Limb (tissue), 2 donors: ENCODE measurements at regions not wholly inside any gene's neighbourhood (a gene's known extent, or its start where the extent isn't known, plus 50 kb on each side); places are given as distances from the start of the nearest gene placed in this dataset.
"Not testable (repeated sequence)": the region's sequence is repeated elsewhere in the genome, so short reads cannot be mapped to it uniquely, and the experiment has no call there.

Experiments used
- DNase-seq, 2 donors: peaks; one replicate each; pipeline ENCODE4 v3.0.0-alpha.2; 2016; ENCODE audit errors: extremely low spot score in 2 of 2

- DNase-seq = no peak
Observed at GRCh38 chr18:78436110-78436509, 543.5 kb upstream of the SALL3 start.

- DNase-seq = not testable (repeated sequence)
Observed at GRCh38 chr18:78438235-78438634, 541.4 kb upstream of the SALL3 start.

- DNase-seq = no peak
Observed at GRCh38 chr18:78445880-78446279, 533.7 kb upstream of the SALL3 start.

- no peak for DNase-seq
Observed at GRCh38 chr18:78447211-78447610, 532.4 kb upstream of the SALL3 start.

- no peak for DNase-seq
Observed at GRCh38 chr18:78448106-78448505, 531.5 kb upstream of the SALL3 start.

- DNase-seq = no peak
Observed at GRCh38 chr18:78448591-78448990, 531.0 kb upstream of the SALL3 start.

- no peak for DNase-seq
Observed at GRCh38 chr18:78454221-78454620, 525.4 kb upstream of the SALL3 start.

GRCh38 chr18:78455386-78455785, 524.2 kb upstream of the SALL3 start:
- DNase-seq = no peak

GRCh38 chr18:78457011-78457410, 522.6 kb upstream of the SALL3 start:
- DNase-seq = no peak

GRCh38 chr18:78457731-78458130, 521.9 kb upstream of the SALL3 start:
- DNase-seq = no peak

- DNase-seq = no peak
Observed at GRCh38 chr18:78458356-78458755, 521.3 kb upstream of the SALL3 start.

- DNase-seq = no peak
Observed at GRCh38 chr18:78459668-78460067, 520.0 kb upstream of the SALL3 start.

GRCh38 chr18:78460558-78460957, 519.1 kb upstream of the SALL3 start:
- DNase-seq = no peak

- no peak for DNase-seq
Observed at GRCh38 chr18:78473563-78473962, 506.1 kb upstream of the SALL3 start.

GRCh38 chr18:78477840-78478239, 501.8 kb upstream of the SALL3 start:
- DNase-seq = no peak

- no peak for DNase-seq
Observed at GRCh38 chr18:78479443-78479842, 500.2 kb upstream of the SALL3 start.

- DNase-seq = no peak
Observed at GRCh38 chr18:78480262-78481054, 499.2 kb upstream of the SALL3 start.

- no peak for DNase-seq
Observed at GRCh38 chr18:78482378-78482777, 497.2 kb upstream of the SALL3 start.

GRCh38 chr18:78487649-78488048, 492.0 kb upstream of the SALL3 start:
- no peak for DNase-seq

GRCh38 chr18:78492064-78492812, 487.4 kb upstream of the SALL3 start:
- DNase-seq = no peak

GRCh38 chr18:78492813-78493371, 486.7 kb upstream of the SALL3 start:
- no peak for DNase-seq

- DNase-seq = not testable (repeated sequence)
Observed at GRCh38 chr18:78493490-78493889, 486.1 kb upstream of the SALL3 start.
